ENCODE measurements at regions not wholly inside any gene's neighbourhood (a gene's known extent, or its start where the extent isn't known, plus 50 kb on each side); places are given as distances from the start of the nearest gene placed in this dataset. TPM values are rescaled to one million over a fixed set of nuclear protein-coding genes. Genes with fewer than 3 reads are reported as not detected.

DNA sequence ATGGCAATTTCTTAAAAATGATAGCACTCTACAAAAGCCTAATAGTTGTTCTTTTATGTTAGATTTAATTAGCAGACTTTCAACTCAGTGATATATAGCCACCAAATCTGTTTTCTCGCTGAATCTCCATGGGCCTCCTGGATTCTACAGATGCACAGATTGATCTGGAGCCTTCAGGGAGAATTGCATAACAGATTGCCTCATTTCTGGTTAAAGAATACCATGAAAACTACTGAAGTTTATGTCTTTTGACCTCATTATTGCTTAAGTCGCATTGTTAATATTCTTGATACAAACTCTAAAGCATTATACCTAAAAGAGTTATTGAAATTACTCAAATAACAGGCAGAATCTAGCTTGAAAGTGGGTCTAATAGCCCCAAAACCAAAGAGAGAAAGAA lies 53.7 kb upstream of the PRR20A start:
- H3K4me1 Mint-ChIP-seq: no peaks in the 10 kb centered on the region
- H3K27me3 Mint-ChIP-seq (ENCODE audit: low read depth): no peaks in the 10 kb centered on the region
- DNase-seq (ENCODE audit: low read depth, low spot score): no peak

More for the DNA sequence above, 53.7 kb upstream of the PRR20A start:
- no peak overlapping the region for H3K4me3 Mint-ChIP-seq
- no peak overlapping the region for H3K27ac Mint-ChIP-seq (ENCODE audit: unreplicated experiment)
- H3K36me3 Mint-ChIP-seq (ENCODE audit: low read depth): no peaks in the 10 kb centered on the region
- H3K9me3 Mint-ChIP-seq: peaks cover 3% of the 10 kb centered on the region
- TF ChIP-seq, protein P1, sequence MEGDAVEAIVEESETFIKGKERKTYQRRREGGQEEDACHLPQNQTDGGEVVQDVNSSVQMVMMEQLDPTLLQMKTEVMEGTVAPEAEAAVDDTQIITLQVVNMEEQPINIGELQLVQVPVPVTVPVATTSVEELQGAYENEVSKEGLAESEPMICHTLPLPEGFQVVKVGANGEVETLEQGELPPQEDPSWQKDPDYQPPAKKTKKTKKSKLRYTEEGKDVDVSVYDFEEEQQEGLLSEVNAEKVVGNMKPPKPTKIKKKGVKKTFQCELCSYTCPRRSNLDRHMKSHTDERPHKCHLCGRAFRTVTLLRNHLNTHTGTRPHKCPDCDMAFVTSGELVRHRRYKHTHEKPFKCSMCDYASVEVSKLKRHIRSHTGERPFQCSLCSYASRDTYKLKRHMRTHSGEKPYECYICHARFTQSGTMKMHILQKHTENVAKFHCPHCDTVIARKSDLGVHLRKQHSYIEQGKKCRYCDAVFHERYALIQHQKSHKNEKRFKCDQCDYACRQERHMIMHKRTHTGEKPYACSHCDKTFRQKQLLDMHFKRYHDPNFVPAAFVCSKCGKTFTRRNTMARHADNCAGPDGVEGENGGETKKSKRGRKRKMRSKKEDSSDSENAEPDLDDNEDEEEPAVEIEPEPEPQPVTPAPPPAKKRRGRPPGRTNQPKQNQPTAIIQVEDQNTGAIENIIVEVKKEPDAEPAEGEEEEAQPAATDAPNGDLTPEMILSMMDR (conservative IDR thresholded peaks at IDR 0.05): no peak

Small RNAs in the stretch of these regions (microRNA-seq; reads per million reads assigned to microRNA genes)
- gene MIR1297 (not detected), gene MIR5007 (not detected)

All from neural crest cell (in vitro differentiated cells).